ENCODE measurements at regions not wholly inside any gene's neighbourhood (a gene's known extent, or its start where the extent isn't known, plus 50 kb on each side); places are given as distances from the start of the nearest gene placed in this dataset.

DNA sequence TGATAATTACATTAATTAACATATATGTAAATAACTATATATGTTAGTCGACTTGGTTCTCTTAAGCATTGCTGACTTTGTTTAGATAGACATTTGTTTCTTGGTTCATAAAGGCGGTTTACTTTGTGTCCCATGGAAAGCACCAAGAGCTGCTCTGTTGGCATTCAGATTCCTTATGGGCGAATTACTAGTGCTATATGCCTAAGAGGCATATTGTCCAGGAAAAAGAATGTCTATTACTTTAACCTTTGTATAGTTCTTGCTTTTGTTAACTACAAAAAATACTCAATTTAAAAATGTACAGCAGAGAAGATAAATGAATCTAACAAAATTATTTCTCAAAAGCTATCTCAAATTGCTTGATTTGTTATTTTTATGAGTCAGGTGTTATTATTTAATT is 532.8 kb downstream of the FAT4 start:
- TF ChIP-seq, protein P1, sequence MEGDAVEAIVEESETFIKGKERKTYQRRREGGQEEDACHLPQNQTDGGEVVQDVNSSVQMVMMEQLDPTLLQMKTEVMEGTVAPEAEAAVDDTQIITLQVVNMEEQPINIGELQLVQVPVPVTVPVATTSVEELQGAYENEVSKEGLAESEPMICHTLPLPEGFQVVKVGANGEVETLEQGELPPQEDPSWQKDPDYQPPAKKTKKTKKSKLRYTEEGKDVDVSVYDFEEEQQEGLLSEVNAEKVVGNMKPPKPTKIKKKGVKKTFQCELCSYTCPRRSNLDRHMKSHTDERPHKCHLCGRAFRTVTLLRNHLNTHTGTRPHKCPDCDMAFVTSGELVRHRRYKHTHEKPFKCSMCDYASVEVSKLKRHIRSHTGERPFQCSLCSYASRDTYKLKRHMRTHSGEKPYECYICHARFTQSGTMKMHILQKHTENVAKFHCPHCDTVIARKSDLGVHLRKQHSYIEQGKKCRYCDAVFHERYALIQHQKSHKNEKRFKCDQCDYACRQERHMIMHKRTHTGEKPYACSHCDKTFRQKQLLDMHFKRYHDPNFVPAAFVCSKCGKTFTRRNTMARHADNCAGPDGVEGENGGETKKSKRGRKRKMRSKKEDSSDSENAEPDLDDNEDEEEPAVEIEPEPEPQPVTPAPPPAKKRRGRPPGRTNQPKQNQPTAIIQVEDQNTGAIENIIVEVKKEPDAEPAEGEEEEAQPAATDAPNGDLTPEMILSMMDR (IDR thresholded peaks at IDR 0.05 in 8 of 11, conservative IDR thresholded peaks at IDR 0.05 in 3 of 11), result no peak
- TF ChIP-seq POLR2A (IDR thresholded peaks at IDR 0.05) (no peak), POLR2AphosphoS5 (IDR thresholded peaks at IDR 0.05) (no peak)

All from spleen (tissue), 7 donors.